ENCODE measurements at regions not wholly inside any gene's neighbourhood (a gene's known extent, or its start where the extent isn't known, plus 50 kb on each side); places are given as distances from the start of the nearest gene placed in this dataset.

GRCh38 chr16:24652209-24652712 lies 77.2 kb upstream of the TNRC6A start:
- Histone ChIP-seq H3K36me3 (ENCODE audit: control insufficient read depth in 2 of 2, insufficient read depth in 2 of 2, low read length in 1 of 2) (no peaks in the 10 kb centered on the region), H3K79me2 (ENCODE audit: control insufficient read depth, insufficient read depth, low read length) (no peaks in the 10 kb centered on the region), H3K4me3 (no peak overlapping the region), H3K9me3 (replicated peaks; ENCODE audit: control insufficient read depth, insufficient read depth, low read length) (no peaks in the 10 kb centered on the region), H3K9ac (ENCODE audit: control insufficient read depth, insufficient read depth, low read length) (no peak overlapping the region), H4K20me1 (ENCODE audit: control insufficient read depth, insufficient read depth) (no peaks in the 10 kb centered on the region), H3K27ac (ENCODE audit: control insufficient read depth, insufficient read depth) (no peak overlapping the region), H3K27me3 (replicated peaks in 1 of 2; ENCODE audit: control insufficient read depth in 2 of 2, insufficient read depth in 2 of 2, low read length in 1 of 2) (no peaks in the 10 kb centered on the region), H3K4me1 (ENCODE audit: control insufficient read depth, insufficient read depth, low read length) (no peaks in the 10 kb centered on the region), H2AFZ (ENCODE audit: control insufficient read depth, low read depth, low read length) (no peak overlapping the region), H3K4me2 (ENCODE audit: control insufficient read depth, insufficient read depth) (no peak overlapping the region)
- BruUV-seq (replicated peaks): no TSS peak
- ChIA-PET SMC1A (ENCODE audit: uncharacterized antibody, unreplicated experiment) (no interaction called here), CTCF (no interaction called here), RAD21 (ENCODE audit: unreplicated experiment) (no interaction called here), POLR2A (no interaction called here)
- WGBS (ENCODE audit: insufficient coverage, insufficient replicate concordance, low lambda C conversion rate, missing lambda C conversion rate): 78% methylated on average over 4 of the region's 4 CpGs
- in situ Hi-C loops (cut with MboI) (no loop called here), intact Hi-C loops (cut with micrococcal nuclease; ENCODE audit: unreplicated experiment) (no loop called here)
- DNase-seq (ENCODE audit: low read depth, low spot score) (no peak), ATAC-seq (no peak), FAIRE-seq (no peak)
- no peak for TF ChIP-seq TARDBP (IDR thresholded peaks at IDR 0.05; ENCODE audit: borderline replicate concordance)
- no peak for TF ChIP-seq IKZF1 (conservative IDR thresholded peaks at IDR 0.05)
- TF ChIP-seq WRNIP1 (IDR thresholded peaks at IDR 0.05; ENCODE audit: borderline replicate concordance, low read depth, low read length): no peak
- no peak for TF ChIP-seq POLR2AphosphoS2 (IDR thresholded peaks at IDR 0.05; ENCODE audit: low read depth, low read length)
- no peak for TF ChIP-seq MTA2 (IDR thresholded peaks at IDR 0.05; ENCODE audit: low read depth)
- TF ChIP-seq NFXL1 (IDR thresholded peaks at IDR 0.05; ENCODE audit: borderline replicate concordance): no peak

GRCh38 chr16:24652803-24653202 lies 76.6 kb upstream of the TNRC6A start:
- no peak for ATAC-seq
- ChIA-PET RAD21 (ENCODE audit: unreplicated experiment) (no interaction called here), SMC1A (ENCODE audit: uncharacterized antibody, unreplicated experiment) (no interaction called here), POLR2A (no interaction called here), CTCF (no interaction called here)
- 42% methylated on average over 1 of the region's 1 CpG for WGBS (ENCODE audit: insufficient coverage, insufficient replicate concordance, low lambda C conversion rate, missing lambda C conversion rate)
- Histone ChIP-seq H3K4me2 (ENCODE audit: control insufficient read depth, insufficient read depth) (no peak overlapping the region), H3K4me1 (ENCODE audit: control insufficient read depth, insufficient read depth, low read length) (no peaks in the 10 kb centered on the region), H4K20me1 (ENCODE audit: control insufficient read depth, insufficient read depth) (no peaks in the 10 kb centered on the region), H3K9me3 (replicated peaks; ENCODE audit: control insufficient read depth, insufficient read depth, low read length) (no peaks in the 10 kb centered on the region), H3K79me2 (ENCODE audit: control insufficient read depth, insufficient read depth, low read length) (no peaks in the 10 kb centered on the region), H3K9ac (ENCODE audit: control insufficient read depth, insufficient read depth, low read length) (no peak overlapping the region), H2AFZ (ENCODE audit: control insufficient read depth, low read depth, low read length) (no peak overlapping the region), H3K4me3 (no peak overlapping the region), H3K27ac (ENCODE audit: control insufficient read depth, insufficient read depth) (no peak overlapping the region), H3K27me3 (replicated peaks in 1 of 2; ENCODE audit: control insufficient read depth in 2 of 2, insufficient read depth in 2 of 2, low read length in 1 of 2) (no peaks in the 10 kb centered on the region), H3K36me3 (ENCODE audit: control insufficient read depth in 2 of 2, insufficient read depth in 2 of 2, low read length in 1 of 2) (no peaks in the 10 kb centered on the region)
- BruUV-seq (replicated peaks): no TSS peak
- TF ChIP-seq TCF7 (IDR thresholded peaks at IDR 0.05; ENCODE audit: borderline replicate concordance): no peak
- no peak for TF ChIP-seq PRDM15 (CRISPR knock-in tag; IDR thresholded peaks at IDR 0.05)
- TF ChIP-seq SREBF2 (IDR thresholded peaks at IDR 0.05; ENCODE audit: low read length): no peak
- no peak for TF ChIP-seq IRF5 (IDR thresholded peaks at IDR 0.05; ENCODE audit: borderline replicate concordance)
- no peak for TF ChIP-seq NKRF (conservative IDR thresholded peaks at IDR 0.05)
- TF ChIP-seq EP300 (IDR thresholded peaks at IDR 0.05; ENCODE audit: borderline replicate concordance in 1 of 2, control insufficient read depth in 1 of 2, low read depth in 2 of 2, low read length in 2 of 2): no peak
- FAIRE-seq: no peak
- in situ Hi-C loops (cut with MboI): no loop called here
- DNase-seq (ENCODE audit: low read depth, low spot score): no peak
- intact Hi-C loops (cut with micrococcal nuclease; ENCODE audit: unreplicated experiment): no loop called here

Measured in GM12878 (cell line).